Amniotic stem cell (primary cell): ENCODE measurements at regions not wholly inside any gene's neighbourhood (a gene's known extent, or its start where the extent isn't known, plus 50 kb on each side); places are given as distances from the start of the nearest gene placed in this dataset.

Experiments used
- DNase-seq: peaks from one replicate; lab custom pipeline; 2025; lab: John Stamatoyannopoulos, UW

DNA sequence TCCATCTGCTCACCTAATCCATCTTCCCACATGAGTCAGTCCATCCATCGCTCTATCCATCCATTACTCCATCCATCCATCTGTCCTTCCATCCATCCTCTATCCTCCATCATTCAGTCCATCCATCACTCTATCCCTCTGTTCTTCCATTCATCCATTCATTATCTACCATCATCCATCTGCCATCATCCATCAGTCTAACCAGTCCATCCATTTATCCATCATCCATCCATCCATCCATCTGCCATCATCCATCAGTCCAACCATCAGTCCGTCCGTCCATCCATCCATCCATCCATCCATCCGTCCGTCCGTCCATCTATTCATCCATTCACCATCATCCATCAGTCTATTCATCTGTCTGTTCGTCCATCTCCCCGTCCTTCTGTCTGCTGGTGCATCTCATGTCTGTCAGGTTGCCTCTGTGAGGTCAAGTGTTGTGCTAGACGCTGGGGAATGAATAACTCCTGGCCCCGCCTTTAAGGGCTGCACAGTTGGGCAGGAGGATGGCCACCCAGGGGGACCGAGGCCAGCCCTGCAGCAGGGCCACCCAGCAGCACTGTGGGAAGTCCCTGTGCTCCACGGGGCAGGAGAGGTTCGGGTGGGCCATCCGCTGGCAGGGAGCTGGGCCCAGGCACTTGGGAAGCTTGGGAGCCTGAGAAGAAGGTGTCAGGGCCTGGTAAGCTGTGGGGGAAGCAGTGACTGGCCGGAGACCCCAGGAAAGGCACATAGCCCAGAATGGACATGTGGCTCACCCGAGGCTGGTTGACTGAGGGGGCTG, 137.1 kb downstream of the CTTN start:
- DNase-seq: no peak

DNA sequence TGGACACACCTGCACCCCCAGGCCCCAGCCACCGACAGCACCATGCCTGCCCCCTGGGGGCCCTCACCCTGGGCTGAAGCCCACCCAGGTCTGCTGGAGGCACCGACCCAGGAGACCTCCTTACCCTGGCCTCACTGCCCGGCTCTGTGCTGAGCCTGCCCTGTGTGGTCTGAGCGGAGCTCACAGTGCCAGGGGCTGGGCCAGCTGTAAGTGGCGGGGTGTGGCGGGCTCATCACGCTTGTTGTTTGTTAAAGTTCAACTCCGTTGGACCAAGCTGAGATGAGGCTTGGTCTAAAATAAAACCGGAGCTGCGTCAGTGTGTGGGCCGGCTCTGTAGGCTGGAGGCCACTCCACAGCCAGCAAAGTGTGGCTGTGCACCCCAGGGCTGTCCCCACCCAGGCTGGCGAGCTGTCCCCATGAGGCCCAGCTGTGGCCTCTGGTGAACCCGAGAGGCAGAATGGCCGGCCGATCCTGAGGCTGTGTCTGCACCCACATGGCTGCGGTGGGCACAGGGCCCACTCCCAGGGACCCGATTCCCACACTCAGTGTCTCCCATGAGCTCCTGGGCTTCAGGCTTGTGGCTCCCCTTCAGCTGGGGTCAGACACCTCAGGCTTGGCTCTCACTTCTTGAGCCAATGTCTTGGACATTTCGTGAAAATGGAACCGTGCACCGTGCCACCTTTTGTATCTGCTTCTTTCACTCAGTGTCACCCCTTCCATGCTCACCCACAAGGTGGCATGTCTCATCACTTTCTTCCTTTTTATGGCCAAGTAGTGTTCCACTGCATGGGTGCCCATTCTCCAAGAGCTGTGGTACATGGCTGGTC, 137.9 kb downstream of the CTTN start:
- no peak for DNase-seq

DNA sequence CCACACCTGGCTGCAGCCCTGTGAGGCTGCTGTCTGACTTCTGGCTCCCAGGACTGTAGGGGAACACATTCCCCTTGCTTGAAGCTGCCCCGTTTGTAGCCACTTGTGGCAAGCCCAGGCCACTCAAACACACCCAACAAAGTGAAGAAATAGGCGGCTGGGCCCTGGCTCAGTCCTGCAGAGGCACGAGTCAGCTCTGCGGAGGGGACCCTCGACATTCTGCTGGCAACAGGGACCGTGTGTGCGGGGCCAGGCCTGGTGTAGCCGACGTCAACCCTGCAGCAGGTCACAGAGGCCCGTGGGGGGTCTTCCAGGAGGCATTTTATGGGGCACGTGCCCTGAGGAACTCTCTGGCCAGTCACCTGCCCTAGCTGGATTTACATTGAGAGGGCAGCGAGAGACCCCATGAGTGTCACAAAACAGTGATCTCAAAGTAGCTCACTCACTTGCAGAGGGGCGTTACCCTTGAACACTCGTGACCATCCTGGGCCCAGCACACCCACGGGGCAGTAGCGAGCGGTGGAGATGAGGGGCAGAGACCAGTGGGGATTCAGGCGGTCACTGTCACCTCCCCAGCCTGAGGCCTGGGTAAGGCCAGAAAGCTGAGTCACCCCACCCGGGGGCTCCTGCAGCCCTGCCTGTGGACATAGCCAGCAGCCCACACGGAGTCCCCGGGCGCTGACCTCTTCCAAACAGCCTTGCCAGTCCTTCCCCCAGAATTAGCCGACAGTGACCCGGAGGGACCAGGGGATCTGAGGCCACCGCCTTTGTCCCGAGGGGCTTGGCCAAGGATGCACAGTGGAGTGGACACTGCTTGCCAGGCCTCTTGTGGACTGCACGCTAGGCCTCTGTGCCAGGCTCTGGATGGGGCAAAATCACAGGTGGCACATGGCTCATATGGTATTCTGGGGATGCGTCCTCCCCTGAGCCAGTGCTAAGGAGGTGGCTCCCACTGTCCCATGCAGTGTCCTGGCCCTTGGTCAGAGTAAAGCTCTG, 139.5 kb downstream of the CTTN start:
- no peak for DNase-seq

- no peak for DNase-seq
Observed at GRCh38 chr11:70538641-70539359, 140.5 kb downstream of the CTTN start.

- DNase-seq: no peak
Observed at GRCh38 chr11:70539360-70540095, 141.2 kb downstream of the CTTN start.

DNA sequence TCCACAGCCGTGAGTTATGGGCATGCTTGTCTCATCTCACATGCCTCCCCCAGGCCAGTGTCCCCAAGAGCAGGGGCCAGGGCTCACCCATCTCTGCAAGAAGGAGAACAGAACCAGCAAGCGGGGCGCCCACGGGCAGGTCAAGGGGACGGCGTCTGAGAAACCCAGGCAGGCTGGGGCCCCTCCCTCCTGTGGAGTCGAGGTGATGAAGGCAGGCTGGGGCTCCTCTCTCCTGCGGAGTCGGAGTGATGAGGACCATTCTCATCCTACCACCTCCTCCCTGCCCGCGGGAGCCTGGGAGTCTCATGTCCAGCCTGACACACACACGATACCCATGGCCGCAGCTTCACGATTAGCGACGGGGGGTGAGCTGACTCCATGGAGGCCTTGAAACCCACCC, 141.9 kb downstream of the CTTN start:
- no peak for DNase-seq

GRCh38 chr11:70541176-70541575, 142.8 kb downstream of the CTTN start:
- DNase-seq: no peak

DNA sequence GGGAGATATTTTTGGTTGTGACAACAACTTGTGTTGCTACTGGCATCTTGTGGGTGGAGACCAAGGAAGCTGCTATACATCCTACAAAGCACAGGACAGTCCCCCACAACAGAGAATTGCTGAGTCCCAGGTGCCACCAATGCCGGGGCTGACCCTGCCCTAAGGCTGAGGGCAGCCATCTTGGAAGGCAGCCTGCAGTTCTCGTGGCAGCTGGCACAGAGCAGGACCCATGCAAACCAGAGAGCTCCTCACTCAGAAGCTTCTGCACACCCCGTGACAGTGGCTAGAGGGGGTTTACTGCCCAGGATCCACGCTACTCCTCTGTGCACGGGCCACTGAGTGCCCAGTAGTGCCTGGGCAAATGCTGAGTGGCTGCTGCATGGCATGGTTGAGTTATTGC, 143.4 kb downstream of the CTTN start:
- no peak for DNase-seq

DNA sequence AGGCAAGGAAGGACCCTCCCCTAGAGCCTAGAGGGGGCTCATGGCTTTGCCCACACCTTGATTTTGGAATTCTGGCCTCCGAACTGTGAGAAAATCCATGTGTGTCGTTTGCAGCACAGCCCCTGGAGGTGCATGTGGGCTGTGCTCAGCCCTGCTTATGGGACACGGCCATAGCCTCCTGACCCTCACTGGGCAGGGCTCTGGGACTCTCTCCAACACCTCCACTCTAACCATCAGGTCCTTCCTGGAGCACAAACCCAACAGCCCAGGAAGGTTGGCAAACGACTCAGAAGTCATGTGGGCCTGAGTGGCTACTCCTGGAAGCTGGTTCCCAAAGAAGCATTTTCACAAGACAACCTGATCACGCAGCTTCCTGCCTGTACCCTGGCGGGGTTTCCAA, 144.1 kb downstream of the CTTN start:
- DNase-seq: no peak

- no peak for DNase-seq
Observed at GRCh38 chr11:70542811-70543210, 144.5 kb downstream of the CTTN start.

- DNase-seq: no peak
Observed at GRCh38 chr11:70543611-70544010, 145.3 kb downstream of the CTTN start.

GRCh38 chr11:70544067-70544773, 145.9 kb downstream of the CTTN start:
- no peak for DNase-seq

- no peak for DNase-seq
Observed at GRCh38 chr11:70544774-70545609, 146.7 kb downstream of the CTTN start.

DNA sequence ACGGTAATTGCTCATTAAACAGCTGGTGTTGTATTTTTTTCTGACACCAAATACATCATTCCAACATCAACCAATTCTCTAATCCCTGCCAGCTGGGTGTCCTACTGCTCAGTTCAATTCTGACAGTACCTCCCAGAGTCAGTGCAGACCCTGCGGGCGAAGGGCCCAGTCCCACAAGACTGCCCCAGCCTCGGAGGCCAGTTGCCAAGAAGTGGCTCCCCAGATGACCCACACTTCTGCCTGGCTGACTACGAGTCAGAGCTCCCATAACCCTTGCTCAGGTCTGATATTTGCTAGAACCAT, 147.2 kb downstream of the CTTN start:
- DNase-seq: no peak

DNA sequence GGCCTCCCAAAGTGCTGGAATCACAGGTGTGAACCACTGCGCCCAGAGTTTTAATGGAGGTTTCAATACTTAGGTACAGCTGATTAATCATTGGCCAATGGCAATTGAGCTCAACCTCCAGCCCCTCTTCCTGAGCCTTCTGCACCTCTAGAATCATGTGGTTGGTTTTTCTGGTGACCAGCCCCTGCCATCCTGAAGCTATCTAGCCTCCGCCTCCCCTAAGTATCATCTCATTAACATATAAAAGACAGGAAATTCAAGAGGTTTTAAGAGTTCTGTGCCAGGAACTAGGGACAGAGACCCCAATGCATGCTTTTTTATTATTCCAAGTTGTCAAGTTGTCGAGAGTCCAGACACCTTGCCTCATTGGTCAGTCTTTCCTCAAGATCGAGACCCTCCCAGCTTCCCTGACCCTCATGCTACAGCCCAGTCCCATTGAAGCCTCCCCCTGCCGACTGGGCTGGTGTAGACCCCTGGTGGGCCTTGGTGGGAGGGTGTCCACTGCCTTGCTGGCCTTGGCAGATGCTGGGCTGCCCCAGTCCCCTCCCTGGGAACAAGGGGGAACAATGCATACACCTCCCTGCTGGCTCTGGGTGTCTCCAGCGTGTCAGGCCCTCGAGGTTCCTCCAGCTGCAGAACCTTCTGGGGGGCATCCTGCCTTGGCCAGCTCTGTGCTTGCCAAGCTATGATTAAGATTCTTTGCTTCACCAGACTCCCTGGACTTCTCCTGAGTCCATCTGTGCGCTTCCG, 148.0 kb downstream of the CTTN start:
- DNase-seq: no peak

DNA sequence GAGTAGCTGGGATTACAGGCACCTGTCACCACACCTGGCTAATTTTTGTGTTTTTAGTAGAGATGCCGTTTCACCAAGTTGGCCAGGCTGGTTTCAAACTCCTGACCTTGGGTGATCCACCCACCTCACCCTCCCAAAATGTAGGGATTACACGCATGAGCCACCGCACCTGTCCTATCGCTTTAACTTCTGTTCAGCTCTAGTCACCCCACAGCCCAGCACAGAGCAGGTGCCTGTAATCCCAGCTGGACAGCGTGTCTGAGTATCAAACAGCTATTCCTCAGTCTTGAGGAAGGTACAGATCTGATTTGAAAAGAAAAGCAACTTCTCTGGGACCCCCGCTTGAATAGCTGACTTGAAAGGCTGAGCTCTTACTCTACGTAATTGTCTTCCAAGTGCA, 149.1 kb downstream of the CTTN start:
- no peak for DNase-seq

DNA sequence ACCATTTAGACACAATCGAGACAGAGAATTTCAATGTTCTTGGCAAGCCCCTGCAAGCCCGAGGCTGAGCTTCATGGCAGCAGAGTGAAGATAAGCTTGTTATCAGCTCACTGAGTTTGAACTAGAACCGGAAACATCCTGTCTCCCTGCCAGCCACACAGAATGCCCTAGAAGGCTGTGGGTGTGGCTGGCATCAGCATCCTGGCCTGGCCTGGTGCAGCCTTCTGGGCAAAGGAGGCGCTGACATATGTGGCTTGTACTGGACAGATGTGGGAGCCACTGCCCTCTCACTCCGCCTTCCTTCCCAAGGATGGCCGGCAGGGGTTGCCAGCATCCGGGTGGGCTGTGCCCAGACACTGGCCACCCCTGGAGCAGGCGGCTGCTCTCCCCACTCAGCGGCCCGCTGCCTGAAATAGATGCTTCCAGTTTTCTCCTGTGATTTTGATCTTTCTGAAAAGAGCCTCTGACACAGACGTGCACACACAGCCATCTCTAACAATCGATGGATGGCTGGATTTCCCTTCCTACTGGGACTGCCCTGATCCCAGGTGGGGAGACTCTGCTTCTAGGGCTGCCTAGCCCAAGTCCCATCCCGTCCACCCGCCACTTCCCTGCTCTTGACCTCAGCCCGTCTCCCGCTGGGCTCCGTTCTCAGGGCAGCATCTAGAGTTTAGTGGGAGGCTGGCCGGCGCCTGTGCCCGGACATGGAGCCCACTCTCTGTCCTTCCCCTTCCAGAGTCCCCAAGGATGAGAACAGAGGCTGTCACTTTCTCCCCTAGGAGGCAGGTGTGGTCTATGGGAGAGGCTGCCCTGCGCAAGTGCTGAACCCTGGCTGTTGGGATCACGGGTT, 149.7 kb downstream of the CTTN start:
- DNase-seq: no peak

- no peak for DNase-seq
Observed at GRCh38 chr11:70548976-70549375, 150.6 kb downstream of the CTTN start.
